NCI-H2081 (cell line): ENCODE measurements at regions not wholly inside any gene's neighbourhood (a gene's known extent, or its start where the extent isn't known, plus 50 kb on each side); places are given as distances from the start of the nearest gene placed in this dataset.
"Not testable (repeated sequence)": the region's sequence is repeated elsewhere in the genome, so short reads cannot be mapped to it uniquely, and the experiment has no call there.

ENCODE experiments used
- DNase-seq, 2 experiments: peaks; one replicate each; lab custom pipeline; 2025; lab: John Stamatoyannopoulos, UW

DNA sequence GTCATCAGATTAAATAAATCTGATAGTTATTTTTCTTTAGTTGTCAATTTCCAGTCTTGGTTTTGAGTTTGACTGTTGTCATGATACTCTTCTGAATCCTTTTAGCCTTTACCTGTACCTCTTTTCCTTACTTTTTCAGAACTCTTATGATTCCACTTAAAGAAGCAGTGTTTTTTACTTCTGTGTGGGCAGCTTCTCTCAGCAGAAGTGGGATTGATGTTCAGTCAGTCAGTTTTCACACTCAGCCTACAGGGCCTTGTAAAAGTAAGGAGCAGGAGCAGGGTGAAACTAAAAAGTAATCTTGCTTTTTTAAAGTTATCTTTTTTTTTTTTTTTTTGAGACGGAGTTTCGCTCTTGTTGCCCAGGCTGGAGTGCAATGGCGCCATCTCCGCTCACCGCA lies 75.1 kb downstream of the HAUS1 start:
- DNase-seq = no peak

DNA sequence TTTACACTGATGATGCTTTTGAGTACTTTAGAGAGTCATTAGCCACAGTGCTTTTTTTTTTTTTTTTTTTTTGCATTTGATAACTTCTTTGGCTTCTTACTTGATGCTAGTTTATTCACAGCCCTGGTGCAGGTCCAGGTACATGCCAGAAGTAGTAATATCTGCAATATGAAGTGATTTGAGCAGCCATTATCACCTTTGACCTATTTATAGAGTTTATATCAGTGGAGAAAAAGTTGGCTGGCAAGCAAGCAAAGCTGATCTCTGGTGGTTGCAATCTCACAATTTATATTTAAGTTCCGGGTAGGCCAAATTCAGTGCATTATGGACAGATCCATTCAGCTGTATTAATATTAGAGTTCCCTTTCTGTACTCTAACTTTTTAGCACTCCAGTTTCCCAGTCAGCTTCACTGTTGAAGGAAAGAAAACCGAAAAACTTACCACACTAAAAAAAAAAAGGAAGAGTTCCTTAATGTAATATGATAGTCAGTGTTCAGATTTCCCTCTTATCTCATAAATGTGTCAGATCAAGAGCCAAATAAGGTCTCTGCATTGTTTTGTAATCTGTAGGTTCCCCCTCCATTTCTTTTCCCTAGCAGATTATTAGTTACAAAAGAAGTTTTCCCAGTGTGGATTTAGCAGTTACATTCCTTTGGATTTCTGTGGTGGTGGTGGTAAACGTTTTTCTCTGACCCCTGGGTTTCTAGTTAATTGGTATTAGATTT lies 78.6 kb downstream of the HAUS1 start:
- DNase-seq = no peak

DNA sequence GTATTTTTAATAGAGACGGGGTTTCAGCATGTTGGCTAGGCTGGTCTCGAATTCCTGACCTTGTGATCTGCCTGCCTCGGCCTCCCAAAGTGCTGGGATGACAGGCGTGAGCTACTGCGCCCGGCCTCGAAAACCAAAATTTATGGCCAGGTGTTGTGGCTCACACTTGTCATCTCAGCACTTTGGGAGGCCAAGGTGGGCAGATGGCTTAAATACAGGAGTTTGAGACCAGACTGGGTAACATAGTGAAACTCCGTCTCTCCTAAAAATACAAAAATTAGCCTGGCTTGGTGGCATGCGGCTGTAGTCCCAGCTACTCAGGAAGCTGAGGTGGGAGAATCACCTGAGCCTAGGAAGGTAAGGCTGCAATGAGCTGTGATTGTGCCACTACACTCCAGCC lies 80.1 kb downstream of the HAUS1 start:
- not testable (repeated sequence) for DNase-seq

DNA sequence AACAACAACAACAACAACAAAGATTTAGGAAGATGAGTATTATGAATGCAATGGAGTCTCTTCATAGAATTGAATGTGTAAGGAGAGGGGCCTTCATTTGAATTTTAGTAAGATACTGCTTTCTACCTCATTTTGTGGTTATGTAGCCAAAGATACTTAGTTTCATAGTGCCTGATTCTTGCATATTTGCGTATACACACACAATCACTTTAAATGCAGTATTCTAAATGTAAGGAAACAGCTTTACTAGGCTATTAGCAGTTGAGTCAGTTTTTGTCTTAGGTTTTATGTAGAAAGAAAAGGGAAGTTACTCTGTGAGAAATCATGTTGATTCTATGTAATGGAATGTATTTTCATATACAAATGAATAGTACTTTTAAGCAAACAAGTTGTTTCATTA lies 80.5 kb downstream of the HAUS1 start:
- no peak for DNase-seq

DNA sequence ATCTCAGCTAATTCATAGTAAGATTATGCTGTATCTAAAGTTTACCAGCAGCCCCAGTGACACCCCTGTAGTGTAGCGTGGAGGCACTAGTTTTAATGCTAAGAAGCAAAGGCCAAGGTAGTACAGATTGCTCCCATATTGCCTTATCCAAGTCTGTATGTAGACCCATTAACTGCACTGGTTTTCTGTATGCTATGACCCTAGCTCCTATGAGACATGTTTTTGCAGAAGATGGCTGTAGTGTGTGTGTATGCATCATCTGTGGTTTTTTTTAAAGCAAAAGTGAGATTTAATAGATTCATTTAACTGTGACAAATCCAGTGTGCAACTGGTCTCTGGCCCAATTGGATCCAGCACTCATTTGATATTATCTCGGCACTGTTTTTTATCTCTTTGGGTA lies 86.5 kb downstream of the HAUS1 start:
- no peak for DNase-seq

DNA sequence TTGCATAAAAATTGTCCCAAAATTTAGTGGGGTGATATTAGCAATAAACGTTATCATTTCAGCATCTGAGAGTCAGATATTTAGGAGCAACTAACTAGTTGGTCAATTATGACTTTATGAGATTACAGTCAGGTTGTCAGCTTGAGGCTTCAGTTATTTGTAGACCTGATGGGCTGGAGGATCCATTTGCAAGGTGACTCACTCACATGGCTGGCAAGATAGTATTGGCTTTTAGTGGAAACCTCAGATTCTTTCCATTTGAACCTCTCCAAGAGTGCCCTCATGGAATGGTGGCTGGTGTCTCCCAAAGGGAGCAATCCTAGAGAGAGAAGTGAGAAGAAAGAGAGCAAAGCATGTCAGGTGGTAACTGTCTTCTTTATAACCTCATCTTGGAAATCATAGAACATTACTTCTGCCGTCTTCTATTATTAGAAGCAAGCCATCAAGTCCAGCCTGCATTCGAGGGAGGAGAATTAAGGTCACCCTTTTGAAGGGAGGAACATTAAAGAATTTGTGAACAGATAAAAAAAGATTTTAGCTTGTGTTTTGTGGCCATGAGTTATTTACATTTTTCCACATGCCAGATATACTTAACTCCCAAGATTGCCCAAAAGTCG lies 92.5 kb downstream of the HAUS1 start:
- DNase-seq = no peak

DNA sequence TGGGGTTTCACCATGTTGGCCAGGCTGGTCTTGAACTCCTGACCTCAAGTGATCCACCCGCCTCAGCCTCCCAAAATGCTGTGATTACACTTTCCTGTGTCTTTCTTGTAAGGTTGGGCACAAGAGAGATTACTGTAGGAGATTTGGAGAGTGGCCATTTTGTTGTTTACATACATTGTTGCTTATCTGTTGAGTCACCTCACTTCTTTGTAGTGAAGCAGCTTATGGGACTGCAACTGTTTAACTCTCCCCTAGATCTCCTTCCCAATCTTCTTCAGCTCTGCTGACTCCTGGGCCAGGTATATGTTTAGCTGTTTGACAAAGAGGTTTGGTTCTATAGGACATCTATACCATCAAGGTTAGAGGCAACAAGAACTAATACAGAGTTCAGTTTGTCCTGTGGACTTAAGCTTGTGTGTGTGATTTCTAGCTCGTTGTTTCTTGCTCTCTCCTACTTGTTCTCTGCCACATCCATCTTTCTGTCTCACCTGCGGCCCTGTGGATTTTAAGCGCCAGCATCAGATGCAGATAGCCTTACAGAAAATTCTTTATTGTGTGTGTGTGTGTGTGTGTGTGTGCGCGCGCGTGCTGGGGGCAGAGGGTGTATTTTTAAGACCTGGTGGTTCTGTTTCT lies 95.4 kb downstream of the HAUS1 start:
- DNase-seq = no peak

DNA sequence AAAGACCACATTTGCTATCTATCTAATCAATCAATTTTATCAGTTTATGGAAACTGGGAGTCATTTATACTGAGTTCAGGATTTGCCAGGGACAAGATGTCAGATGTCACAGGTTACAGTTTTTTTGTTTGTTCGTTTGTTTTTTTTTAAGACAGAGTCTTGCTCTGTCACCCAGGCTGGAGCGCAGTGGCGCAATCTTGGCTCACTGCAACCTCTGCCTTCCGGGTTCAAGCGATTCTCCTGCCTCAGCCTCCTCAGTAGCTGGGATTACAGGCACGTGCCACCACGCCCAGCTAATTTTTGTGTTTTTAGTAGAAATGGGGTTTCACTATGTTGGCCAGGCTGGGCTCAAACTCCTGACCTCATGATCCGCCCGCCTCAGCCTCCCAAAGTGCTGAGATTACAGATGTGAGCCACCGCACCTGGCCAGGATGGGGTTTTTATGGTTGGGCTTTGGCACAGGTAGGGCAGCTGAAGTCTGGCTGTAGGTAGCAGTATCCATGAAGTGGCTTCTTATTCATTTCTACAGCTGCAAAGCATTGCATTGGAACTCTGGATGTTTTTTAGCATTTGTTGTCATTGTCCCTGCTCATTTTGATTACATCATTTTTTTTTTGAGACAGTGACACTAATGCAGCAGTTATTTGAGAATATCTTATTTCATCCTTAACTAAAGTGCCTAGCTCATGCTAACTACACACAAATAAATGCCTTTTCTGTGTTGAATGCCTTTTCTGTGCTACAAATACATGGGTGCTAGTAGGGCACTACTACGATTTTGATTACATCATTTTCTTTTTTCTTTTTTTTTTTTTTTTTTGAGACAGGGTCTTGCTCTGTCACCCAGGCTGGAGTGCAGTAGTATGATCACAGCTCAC lies 96.2 kb downstream of the HAUS1 start:
- not testable (repeated sequence) for DNase-seq

DNA sequence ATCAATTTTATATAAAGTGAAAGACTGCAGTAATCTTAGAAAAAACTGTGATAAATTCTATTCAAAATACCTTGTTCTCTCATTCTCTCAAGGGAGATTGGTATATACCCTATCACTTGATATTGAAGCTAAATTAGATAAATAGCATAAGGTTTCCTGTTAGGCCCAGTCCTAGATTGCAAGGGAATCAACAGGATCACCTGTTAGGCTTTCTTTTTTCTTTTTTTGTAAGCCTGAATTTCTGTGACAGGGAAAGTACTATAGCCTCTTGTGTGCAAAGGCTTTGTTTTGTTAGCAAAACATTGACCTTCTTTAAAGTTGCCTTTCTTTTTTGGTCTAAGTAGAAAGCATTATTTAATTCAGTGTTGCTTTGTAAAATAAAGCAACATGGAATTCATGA lies 100.0 kb downstream of the HAUS1 start:
- no peak for DNase-seq

DNA sequence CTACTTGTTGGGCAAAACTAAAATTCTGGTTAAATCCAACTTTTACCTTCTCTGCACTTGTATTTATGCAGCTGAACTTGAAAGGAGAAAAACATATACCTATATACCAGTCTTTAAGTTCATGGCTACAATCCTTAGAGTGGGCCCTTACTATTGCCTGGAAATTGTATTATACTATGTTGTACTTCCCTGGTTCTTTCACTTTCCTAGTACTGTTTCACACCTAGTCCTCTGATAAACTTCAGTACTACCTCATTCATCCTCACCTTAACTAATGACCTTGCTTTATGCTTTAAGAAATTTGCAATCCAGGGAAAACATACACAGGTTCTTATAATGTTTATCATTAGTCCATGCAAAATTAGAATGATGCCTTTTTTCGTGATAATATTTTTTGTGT lies 103.8 kb downstream of the HAUS1 start:
- DNase-seq = no peak

DNA sequence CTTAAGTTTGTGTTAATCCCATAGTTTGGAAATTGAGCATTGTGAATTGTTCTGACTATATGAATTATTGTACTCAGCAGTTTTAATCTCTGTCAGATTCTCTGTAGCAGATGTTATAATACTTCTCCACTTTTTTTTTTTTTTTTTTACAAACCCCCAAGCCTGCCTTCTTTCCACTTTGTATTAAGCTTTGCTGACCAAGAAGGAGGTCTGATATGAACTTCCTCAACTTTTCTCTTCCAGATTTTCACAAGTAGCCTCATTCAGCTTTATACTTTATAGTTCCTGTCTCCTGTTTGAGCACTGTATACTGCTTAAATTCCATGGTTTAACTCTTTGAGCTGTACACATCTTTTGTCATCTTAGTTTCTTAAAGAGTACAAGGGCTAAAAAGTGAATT lies 105.0 kb downstream of the HAUS1 start:
- no peak for DNase-seq

DNA sequence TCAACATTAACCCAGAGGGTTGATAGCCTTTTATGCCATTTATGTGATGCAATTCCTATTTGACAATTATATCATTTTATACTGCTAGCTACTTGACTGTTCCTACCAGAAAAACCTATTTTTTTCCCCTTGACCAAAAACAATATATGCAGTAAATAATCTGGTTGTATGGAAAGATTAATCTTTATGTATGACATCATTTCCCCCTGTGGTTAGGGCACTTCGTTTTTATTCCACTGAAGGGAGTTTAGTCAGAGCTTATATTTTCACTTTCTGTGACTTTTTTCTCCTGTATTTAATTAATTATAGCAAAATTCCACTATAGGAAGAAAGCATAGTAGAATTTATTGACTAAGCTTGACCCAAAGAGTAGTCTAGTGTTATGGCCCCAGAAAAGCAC lies 107.6 kb downstream of the HAUS1 start:
- no peak for DNase-seq

DNA sequence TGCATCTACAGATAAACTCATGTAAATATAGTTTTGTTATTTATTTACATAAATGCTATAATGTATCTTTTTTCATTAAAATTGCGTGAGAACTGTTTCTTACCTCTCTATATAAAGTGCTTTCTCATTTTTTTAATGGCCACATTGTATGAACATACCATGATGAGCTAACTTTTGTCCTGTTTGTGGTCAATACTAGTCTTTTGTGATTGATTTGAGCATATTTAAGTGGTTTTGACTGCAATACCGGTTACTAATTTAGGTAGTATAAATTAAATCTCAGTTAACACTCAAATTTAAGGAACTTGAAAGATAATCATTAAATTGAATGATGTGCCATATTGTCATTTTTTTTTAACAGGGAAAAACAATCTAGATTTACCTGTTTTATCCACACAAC lies 108.2 kb downstream of the HAUS1 start:
- DNase-seq = no peak

DNA sequence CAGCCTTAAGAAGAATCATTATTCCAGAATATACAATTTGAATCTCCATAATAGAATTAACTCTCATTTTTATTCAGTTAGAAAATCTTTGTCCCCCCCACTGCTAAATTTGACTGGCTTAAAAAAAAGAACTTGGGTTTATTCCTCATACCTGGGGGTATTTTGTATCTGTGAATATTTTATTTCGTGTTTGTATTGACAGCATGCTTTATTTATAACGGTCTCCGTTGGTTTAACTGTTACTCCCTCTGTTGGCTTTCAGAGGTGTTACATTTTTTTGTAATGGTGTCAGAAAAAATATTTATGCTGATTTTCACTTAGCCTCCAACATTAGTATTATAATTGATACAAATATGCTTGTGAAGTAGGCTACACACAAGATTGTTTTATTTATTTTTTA lies 109.1 kb downstream of the HAUS1 start:
- no peak for DNase-seq

DNA sequence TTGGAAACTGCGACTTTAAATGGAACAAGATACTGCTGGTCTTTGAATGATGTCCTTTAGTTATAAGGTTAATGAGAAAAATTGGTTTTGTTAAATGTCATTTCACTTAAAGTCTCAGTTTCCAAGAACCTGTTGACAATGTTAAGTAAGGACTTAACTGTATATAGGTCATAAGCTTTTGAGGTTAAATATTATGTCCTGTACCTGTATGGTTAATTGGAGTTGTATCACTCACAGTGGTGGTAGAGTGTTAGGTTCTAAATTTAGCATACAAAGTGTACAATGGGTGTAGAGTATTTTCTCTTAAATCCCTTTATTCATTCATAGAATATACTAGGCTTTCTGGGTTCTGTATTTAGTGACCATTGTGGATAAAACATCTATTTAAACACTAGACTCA lies 110.2 kb downstream of the HAUS1 start:
- DNase-seq = no peak

DNA sequence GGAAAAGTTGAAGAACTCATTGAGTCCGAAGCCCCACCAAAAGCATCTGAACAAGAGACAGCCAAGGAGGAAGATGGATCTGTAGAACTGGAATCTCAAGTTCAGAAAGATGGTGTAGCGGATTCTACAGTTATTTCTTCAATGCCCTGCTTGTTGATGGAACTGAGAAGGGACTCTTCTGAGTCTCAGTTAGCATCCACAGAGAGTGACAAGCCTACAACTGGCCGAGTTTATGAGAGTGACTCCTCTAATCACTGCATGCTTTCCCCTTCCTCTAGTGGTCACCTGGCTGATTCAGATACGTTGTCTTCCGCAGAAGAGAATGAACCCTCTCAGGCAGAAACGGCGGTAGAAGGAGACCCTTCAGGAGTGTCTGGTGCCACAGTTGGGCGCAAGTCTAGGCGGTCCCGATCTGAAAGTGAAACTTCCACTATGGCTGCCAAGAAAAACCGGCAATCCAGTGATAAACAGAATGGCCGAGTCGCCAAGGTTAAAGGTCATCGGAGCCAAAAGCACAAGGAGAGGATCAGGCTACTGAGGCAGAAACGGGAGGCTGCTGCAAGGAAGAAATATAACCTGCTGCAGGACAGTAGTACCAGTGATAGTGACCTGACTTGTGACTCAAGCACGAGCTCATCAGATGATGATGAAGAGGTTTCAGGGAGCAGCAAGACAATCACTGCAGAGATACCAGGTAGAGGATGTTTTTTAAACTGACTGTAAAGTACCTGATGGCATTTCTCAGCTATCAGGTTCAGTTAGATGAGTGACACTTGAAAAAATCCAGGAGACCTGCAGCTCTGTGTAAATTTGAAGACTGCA lies 111.9 kb downstream of the HAUS1 start:
- no peak for DNase-seq

DNA sequence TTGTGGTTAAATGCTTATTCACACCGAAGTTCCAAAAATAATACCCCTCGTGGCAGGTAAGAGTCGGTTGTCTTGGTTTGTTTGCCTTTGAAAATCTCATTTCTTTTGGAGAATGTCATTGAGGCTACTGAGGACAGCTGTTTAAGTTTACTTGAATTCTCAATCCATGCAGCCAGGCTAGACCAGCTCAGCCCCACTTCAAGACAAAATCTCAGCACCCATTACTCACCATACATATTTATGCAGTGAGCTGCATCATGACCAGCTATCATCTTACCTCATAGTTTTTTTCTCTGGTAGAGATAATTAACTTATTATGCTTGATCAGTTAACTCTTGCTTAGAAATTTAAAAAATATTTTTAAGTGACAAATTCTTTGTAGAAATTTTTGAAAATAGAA lies 115.9 kb downstream of the HAUS1 start:
- no peak for DNase-seq

DNA sequence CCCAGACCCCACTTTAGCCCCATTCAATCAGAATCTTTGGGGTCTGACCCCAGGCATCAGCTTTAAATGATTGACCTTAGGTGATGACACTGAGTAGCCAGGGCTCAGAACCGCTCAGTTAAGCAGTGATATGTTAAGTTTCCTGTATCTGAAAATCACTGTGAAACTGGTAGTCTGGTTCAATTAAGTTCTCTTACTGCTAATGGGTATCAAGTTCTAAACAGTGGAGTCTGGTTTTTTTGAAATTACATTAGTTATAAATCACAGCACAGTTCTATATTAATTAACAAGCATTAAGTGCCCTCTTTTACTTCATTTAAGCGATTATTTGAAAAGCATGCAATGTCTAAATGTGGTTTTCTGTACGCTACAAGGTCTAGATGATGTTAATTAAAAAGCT lies 117.9 kb downstream of the HAUS1 start:
- DNase-seq = no peak

DNA sequence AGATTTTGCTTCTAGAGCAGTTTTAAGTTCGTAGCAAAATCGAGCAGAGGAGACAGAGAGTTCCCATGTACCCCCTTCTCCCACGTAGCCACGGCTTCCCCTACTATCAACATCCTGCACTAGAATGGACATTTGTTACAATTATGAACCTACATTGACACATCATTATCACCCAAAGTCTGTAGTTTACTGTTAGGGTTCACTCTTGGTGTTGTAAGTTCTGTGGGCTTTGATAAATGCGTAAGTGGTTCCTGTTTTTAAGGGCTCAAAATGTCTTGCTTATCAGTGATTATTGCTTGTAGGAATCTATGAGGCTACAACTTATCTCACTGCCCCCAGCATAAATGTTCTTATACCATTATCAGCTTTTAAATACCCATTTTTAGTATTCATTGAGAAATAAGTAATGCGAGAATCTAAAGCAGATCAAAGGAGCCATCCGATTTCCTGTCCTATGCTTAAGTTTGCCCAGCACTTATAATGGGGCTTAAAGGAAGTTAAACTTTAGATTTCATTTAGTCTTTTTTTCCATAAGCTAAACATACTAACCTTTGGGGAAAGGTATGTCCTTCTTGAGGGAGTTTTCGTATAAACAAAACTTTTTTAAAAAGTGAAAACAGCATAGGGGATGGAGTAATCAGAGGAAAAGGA lies 118.7 kb downstream of the HAUS1 start:
- DNase-seq = no peak

DNA sequence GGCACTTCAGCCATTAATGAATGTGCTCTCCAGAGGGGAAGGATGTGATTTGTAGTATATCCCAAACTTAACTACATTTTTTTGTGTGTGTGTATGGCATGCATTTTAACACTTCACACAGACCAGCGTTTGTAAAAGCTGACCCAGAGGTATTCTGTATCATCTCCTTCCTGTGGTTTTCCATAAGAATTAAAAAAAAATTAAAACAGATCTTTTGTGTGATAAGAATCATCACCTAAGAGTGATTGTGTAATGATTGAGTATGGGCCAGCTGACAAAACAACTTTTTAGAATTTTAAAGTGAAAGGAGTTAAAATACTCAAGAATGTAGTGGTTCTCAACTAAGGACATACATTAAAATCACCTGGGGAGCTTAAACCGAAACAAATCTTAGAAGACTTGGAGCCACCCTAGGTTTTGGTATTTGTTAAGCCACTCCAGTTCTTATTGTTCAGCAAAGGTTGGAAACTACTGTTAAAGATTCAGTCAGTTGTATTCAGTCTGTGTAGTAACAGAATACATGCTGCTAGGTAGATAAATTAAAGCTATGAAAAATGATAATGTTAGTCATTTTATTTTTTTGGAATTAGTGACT lies 120.1 kb downstream of the HAUS1 start:
- no peak for DNase-seq

DNA sequence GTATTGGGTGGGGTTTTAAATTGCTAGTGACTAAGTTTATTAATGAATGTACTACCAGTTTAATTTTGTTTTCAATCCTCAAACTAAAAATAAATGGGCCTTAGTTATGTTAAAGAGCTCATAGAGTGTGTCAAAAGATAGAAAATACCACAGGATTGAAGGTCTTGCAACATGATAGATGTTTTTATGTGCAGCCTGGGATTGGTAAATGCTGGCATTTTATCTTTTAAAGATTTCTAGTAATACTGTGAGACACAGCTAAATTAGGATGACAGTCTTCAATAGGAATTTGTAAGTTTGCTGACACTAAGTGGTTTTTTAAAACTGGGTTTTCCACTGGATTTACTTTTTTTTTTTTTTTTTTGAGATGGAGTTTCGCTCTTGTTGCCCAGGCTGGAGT lies 122.3 kb downstream of the HAUS1 start:
- DNase-seq = no peak
